ENCODE measurements at regions not wholly inside any gene's neighbourhood (a gene's known extent, or its start where the extent isn't known, plus 50 kb on each side); places are given as distances from the start of the nearest gene placed in this dataset.

DNA sequence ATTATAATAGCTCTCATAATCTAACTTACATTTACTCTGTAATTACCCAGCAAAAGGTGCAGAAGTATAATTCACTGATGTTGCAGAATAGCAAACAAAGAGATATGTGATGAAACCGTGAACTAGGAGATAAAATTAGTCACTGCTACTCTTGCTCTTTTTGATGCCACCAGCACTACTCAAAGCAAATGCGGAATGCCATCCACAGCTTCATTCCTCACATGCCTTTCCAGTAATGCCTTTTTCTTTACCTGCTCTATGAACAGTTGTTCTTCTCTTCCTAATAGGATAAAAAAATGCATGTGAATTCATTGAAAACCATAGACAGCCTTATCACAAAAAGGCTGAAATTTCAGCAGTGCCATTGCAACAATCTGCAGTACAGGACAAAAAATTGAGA is 1129.5 kb downstream of the DIAPH3 start:
- TF ChIP-seq RAD21 (IDR thresholded peaks at IDR 0.05) (no peak), YY1 (IDR thresholded peaks at IDR 0.05) (no peak)
- TF ChIP-seq, protein P1, sequence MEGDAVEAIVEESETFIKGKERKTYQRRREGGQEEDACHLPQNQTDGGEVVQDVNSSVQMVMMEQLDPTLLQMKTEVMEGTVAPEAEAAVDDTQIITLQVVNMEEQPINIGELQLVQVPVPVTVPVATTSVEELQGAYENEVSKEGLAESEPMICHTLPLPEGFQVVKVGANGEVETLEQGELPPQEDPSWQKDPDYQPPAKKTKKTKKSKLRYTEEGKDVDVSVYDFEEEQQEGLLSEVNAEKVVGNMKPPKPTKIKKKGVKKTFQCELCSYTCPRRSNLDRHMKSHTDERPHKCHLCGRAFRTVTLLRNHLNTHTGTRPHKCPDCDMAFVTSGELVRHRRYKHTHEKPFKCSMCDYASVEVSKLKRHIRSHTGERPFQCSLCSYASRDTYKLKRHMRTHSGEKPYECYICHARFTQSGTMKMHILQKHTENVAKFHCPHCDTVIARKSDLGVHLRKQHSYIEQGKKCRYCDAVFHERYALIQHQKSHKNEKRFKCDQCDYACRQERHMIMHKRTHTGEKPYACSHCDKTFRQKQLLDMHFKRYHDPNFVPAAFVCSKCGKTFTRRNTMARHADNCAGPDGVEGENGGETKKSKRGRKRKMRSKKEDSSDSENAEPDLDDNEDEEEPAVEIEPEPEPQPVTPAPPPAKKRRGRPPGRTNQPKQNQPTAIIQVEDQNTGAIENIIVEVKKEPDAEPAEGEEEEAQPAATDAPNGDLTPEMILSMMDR (IDR thresholded peaks at IDR 0.05; ENCODE audit: low read depth, low read length, missing input control): no peak
- TF ChIP-seq, protein P2, sequence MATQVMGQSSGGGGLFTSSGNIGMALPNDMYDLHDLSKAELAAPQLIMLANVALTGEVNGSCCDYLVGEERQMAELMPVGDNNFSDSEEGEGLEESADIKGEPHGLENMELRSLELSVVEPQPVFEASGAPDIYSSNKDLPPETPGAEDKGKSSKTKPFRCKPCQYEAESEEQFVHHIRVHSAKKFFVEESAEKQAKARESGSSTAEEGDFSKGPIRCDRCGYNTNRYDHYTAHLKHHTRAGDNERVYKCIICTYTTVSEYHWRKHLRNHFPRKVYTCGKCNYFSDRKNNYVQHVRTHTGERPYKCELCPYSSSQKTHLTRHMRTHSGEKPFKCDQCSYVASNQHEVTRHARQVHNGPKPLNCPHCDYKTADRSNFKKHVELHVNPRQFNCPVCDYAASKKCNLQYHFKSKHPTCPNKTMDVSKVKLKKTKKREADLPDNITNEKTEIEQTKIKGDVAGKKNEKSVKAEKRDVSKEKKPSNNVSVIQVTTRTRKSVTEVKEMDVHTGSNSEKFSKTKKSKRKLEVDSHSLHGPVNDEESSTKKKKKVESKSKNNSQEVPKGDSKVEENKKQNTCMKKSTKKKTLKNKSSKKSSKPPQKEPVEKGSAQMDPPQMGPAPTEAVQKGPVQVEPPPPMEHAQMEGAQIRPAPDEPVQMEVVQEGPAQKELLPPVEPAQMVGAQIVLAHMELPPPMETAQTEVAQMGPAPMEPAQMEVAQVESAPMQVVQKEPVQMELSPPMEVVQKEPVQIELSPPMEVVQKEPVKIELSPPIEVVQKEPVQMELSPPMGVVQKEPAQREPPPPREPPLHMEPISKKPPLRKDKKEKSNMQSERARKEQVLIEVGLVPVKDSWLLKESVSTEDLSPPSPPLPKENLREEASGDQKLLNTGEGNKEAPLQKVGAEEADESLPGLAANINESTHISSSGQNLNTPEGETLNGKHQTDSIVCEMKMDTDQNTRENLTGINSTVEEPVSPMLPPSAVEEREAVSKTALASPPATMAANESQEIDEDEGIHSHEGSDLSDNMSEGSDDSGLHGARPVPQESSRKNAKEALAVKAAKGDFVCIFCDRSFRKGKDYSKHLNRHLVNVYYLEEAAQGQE (IDR thresholded peaks at IDR 0.05): no peak
- TF ChIP-seq, protein P3, sequence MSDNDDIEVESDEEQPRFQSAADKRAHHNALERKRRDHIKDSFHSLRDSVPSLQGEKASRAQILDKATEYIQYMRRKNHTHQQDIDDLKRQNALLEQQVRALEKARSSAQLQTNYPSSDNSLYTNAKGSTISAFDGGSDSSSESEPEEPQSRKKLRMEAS (IDR thresholded peaks at IDR 0.05): no peak
- TF ChIP-seq, protein P4, sequence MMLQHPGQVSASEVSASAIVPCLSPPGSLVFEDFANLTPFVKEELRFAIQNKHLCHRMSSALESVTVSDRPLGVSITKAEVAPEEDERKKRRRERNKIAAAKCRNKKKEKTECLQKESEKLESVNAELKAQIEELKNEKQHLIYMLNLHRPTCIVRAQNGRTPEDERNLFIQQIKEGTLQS (IDR thresholded peaks at IDR 0.05): no peak
